GM23248 (cell line): ENCODE measurements at regions not wholly inside any gene's neighbourhood (a gene's known extent, or its start where the extent isn't known, plus 50 kb on each side); places are given as distances from the start of the nearest gene placed in this dataset.

Experiments
- EZH2 ChIP-seq: fragments of 200-600 bp; sonication (generic); IDR thresholded peaks from 2 replicates; pipeline ENCODE4 v1.6.1; 2018; ENCODE audit warnings: antibody characterized with exemption, mild to moderate bottlenecking; ENCODE audit not compliant: insufficient read depth, poor library complexity, severe bottlenecking
- EZH2phosphoT487 ChIP-seq: fragments of 200-600 bp; sonication (generic); IDR thresholded peaks from 2 replicates; pipeline ENCODE4 v1.6.1; 2018; ENCODE audit warnings: antibody characterized with exemption, moderate library complexity, mild to moderate bottlenecking, low read depth; ENCODE audit not compliant: insufficient read depth

- TF ChIP-seq EZH2 (no peak), EZH2phosphoT487 (no peak)
Observed at GRCh38 chr20:11569163-11569562, 348.5 kb upstream of the BTBD3 start.
